ENCODE measurements at regions not wholly inside any gene's neighbourhood (a gene's known extent, or its start where the extent isn't known, plus 50 kb on each side); places are given as distances from the start of the nearest gene placed in this dataset.

DNA sequence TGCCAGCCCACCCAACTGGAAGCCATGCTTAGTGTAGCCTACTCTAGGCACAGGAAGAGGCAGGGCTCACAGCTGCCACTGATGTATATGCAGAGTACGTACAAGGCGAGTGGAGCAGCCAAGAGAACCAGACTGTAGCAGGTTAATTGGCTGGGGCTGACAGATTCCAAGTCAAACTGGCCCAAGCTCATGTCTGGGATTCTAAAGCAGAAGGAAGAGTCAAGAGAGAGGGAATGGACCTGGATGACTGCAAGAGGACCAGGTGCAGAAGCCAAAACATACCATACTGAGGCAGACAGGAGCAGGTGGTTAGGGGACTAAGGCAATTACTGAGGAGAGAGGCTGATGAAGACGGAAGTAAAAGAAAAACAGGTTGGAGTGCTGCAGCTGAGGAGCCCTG lies 51.3 kb upstream of the LRRN2 start:
- TF ChIP-seq EGR1 (IDR thresholded peaks at IDR 0.05) (no peak), CEBPB (IDR thresholded peaks at IDR 0.05) (no peak), RAD21 (IDR thresholded peaks at IDR 0.05; ENCODE audit: low read depth) (no peak), NFIC (IDR thresholded peaks at IDR 0.05) (no peak), TCF12 (IDR thresholded peaks at IDR 0.05; ENCODE audit: low read depth) (no peak), ZBTB7A (IDR thresholded peaks at IDR 0.05; ENCODE audit: low read depth) (no peak), TEAD4 (IDR thresholded peaks at IDR 0.05) (no peak), TAF1 (IDR thresholded peaks at IDR 0.05; ENCODE audit: low read depth) (no peak), FOXM1 (IDR thresholded peaks at IDR 0.05; ENCODE audit: borderline replicate concordance, low read depth) (no peak), YY1 (IDR thresholded peaks at IDR 0.05; ENCODE audit: low read depth) (no peak), CREB1 (IDR thresholded peaks at IDR 0.05; ENCODE audit: low read depth) (no peak), EP300 (IDR thresholded peaks at IDR 0.05; ENCODE audit: borderline replicate concordance) (no peak)
- TF ChIP-seq, protein P1, sequence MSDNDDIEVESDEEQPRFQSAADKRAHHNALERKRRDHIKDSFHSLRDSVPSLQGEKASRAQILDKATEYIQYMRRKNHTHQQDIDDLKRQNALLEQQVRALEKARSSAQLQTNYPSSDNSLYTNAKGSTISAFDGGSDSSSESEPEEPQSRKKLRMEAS (IDR thresholded peaks at IDR 0.05), result no peak
- TF ChIP-seq, protein P2, sequence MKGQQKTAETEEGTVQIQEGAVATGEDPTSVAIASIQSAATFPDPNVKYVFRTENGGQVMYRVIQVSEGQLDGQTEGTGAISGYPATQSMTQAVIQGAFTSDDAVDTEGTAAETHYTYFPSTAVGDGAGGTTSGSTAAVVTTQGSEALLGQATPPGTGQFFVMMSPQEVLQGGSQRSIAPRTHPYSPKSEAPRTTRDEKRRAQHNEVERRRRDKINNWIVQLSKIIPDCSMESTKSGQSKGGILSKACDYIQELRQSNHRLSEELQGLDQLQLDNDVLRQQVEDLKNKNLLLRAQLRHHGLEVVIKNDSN (IDR thresholded peaks at IDR 0.05), result no peak
- TF ChIP-seq, protein P3, sequence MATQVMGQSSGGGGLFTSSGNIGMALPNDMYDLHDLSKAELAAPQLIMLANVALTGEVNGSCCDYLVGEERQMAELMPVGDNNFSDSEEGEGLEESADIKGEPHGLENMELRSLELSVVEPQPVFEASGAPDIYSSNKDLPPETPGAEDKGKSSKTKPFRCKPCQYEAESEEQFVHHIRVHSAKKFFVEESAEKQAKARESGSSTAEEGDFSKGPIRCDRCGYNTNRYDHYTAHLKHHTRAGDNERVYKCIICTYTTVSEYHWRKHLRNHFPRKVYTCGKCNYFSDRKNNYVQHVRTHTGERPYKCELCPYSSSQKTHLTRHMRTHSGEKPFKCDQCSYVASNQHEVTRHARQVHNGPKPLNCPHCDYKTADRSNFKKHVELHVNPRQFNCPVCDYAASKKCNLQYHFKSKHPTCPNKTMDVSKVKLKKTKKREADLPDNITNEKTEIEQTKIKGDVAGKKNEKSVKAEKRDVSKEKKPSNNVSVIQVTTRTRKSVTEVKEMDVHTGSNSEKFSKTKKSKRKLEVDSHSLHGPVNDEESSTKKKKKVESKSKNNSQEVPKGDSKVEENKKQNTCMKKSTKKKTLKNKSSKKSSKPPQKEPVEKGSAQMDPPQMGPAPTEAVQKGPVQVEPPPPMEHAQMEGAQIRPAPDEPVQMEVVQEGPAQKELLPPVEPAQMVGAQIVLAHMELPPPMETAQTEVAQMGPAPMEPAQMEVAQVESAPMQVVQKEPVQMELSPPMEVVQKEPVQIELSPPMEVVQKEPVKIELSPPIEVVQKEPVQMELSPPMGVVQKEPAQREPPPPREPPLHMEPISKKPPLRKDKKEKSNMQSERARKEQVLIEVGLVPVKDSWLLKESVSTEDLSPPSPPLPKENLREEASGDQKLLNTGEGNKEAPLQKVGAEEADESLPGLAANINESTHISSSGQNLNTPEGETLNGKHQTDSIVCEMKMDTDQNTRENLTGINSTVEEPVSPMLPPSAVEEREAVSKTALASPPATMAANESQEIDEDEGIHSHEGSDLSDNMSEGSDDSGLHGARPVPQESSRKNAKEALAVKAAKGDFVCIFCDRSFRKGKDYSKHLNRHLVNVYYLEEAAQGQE (IDR thresholded peaks at IDR 0.05; ENCODE audit: low read depth), result no peak

DNA sequence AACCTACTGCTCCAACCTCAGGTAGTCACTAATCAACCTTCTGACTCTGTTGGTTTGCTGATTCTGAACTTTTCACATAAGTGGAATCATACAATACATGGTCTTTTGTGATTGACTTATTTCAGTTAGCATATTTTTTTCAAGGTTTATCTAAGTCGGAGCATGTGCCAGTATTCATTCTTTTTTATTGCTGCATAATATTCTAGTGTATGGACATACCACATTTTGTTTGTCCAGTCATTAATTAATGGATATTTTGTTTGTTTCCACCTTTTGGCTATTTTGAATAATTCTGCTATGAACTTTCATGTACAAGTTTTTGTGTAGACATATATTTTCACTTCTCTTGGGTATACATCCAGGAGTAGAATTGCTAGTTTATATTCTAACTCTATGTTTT lies 53.0 kb upstream of the LRRN2 start:
- no peak for TF ChIP-seq FOXM1 (IDR thresholded peaks at IDR 0.05; ENCODE audit: borderline replicate concordance, low read depth)
- TF ChIP-seq EP300 (IDR thresholded peaks at IDR 0.05; ENCODE audit: borderline replicate concordance), result no peak
- TF ChIP-seq TCF12 (IDR thresholded peaks at IDR 0.05; ENCODE audit: low read depth), result no peak
- no peak for TF ChIP-seq NFIC (IDR thresholded peaks at IDR 0.05)
- TF ChIP-seq ZBTB7A (IDR thresholded peaks at IDR 0.05; ENCODE audit: low read depth), result no peak
- TF ChIP-seq, protein P1 (IDR thresholded peaks at IDR 0.05), result no peak
- TF ChIP-seq RAD21 (IDR thresholded peaks at IDR 0.05; ENCODE audit: low read depth), result no peak

DNA sequence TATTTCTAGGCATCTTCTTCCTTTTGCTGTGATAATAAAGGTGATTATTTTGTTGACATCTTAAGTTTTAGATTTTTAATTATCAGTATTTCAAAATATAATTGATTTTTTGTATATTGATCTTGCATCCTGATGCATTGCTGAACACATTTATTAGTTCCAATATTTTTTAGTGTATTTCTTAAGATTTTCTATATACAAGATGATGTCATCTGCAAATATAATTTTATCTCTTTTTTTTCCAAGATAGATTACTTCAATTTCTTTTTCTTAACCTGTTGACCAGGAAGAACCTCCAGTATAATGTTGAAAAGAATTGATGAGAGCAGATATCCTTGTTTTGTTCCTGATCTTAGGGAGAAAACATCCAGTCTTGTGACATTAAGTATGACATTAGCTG lies 54.8 kb upstream of the LRRN2 start:
- no peak for TF ChIP-seq EP300 (IDR thresholded peaks at IDR 0.05; ENCODE audit: borderline replicate concordance)
- no peak for TF ChIP-seq CREB1 (IDR thresholded peaks at IDR 0.05; ENCODE audit: low read depth)
- TF ChIP-seq, protein P3 (IDR thresholded peaks at IDR 0.05; ENCODE audit: low read depth), result no peak
- no peak for TF ChIP-seq NFIC (IDR thresholded peaks at IDR 0.05)
- TF ChIP-seq, protein P2 (IDR thresholded peaks at IDR 0.05), result no peak
- TF ChIP-seq TAF1 (IDR thresholded peaks at IDR 0.05; ENCODE audit: low read depth), result no peak
- TF ChIP-seq, protein P1 (IDR thresholded peaks at IDR 0.05), result no peak
- TF ChIP-seq RAD21 (IDR thresholded peaks at IDR 0.05; ENCODE audit: low read depth), result no peak
- TF ChIP-seq ZBTB7A (IDR thresholded peaks at IDR 0.05; ENCODE audit: low read depth), result no peak
- TF ChIP-seq CEBPB (IDR thresholded peaks at IDR 0.05), result no peak
- TF ChIP-seq TEAD4 (IDR thresholded peaks at IDR 0.05), result no peak
- no peak for TF ChIP-seq TCF12 (IDR thresholded peaks at IDR 0.05; ENCODE audit: low read depth)
- TF ChIP-seq FOXM1 (IDR thresholded peaks at IDR 0.05; ENCODE audit: borderline replicate concordance, low read depth), result no peak
- TF ChIP-seq YY1 (IDR thresholded peaks at IDR 0.05; ENCODE audit: low read depth), result no peak
- no peak for TF ChIP-seq EGR1 (IDR thresholded peaks at IDR 0.05)

DNA sequence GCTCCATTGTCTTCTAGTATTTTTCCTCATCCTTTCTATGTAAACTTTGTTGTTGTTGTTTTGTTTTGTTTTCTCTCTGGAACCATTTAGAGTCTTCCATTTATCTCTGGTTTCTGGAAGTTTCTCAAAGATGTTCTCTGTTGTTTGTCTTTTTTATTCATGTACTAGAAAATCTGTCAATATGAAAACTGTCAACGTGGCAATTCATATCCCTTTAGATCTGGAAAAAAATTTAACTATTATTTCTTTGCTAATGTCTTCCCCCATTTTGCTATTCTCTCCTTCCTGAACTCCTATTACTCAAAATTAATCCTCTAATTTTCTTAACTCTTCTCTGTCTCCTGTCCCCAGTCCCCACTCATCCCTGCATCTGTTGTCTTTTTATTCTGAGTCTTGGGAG lies 55.9 kb upstream of the LRRN2 start:
- no peak for TF ChIP-seq NFIC (IDR thresholded peaks at IDR 0.05)
- TF ChIP-seq, protein P3 (IDR thresholded peaks at IDR 0.05; ENCODE audit: low read depth), result no peak
- TF ChIP-seq EP300 (IDR thresholded peaks at IDR 0.05; ENCODE audit: borderline replicate concordance), result no peak
- TF ChIP-seq CREB1 (IDR thresholded peaks at IDR 0.05; ENCODE audit: low read depth), result no peak
- TF ChIP-seq, protein P2 (IDR thresholded peaks at IDR 0.05), result no peak
- no peak for TF ChIP-seq EGR1 (IDR thresholded peaks at IDR 0.05)

All from Ishikawa (cell line).